H9 (cell line): ENCODE measurements at regions not wholly inside any gene's neighbourhood (a gene's known extent, or its start where the extent isn't known, plus 50 kb on each side); places are given as distances from the start of the nearest gene placed in this dataset.

Experiments
- DNase-seq: peaks from one replicate; pipeline ENCODE4 v3.0.0-alpha.2; 2017
- H2AFZ ChIP-seq: one replicate; pipeline ENCODE4 v1.6.1; 2013; ENCODE audit warnings: mild to moderate bottlenecking, low read length, control low read depth, moderate library complexity
- H2AK5ac ChIP-seq: 2 replicates; pipeline ENCODE4 v1.6.1; 2013; ENCODE audit warnings: low read length, control low read depth, mixed read lengths; ENCODE audit not compliant: insufficient read length
- H2BK120ac ChIP-seq: one replicate; pipeline ENCODE4 v1.6.1; 2013; ENCODE audit warnings: low read depth, mild to moderate bottlenecking, low read length, control low read depth, inconsistent platforms; ENCODE audit not compliant: poor library complexity, severe bottlenecking
- H2BK12ac ChIP-seq: 2 replicates; pipeline ENCODE4 v1.6.1; 2013; ENCODE audit warnings: low read length, control low read depth, mixed read lengths, low read depth; ENCODE audit not compliant: insufficient read length
- H2BK15ac ChIP-seq: 2 replicates; pipeline ENCODE4 v1.6.1; 2013; ENCODE audit warnings: low read depth, low read length, control low read depth
- H2BK20ac ChIP-seq: one replicate; pipeline ENCODE4 v1.6.1; 2013; ENCODE audit warnings: low read depth, mild to moderate bottlenecking, low read length, control low read depth, inconsistent platforms; ENCODE audit not compliant: poor library complexity, severe bottlenecking
- H2BK5ac ChIP-seq: 2 replicates; pipeline ENCODE4 v1.6.1; 2013; ENCODE audit warnings: low read length, control low read depth, mixed read lengths; ENCODE audit not compliant: insufficient read length
- H3K14ac ChIP-seq: 2 replicates; pipeline ENCODE4 v1.6.1; 2013; ENCODE audit warnings: low read length, control low read depth; ENCODE audit not compliant: insufficient read depth
- H3K18ac ChIP-seq: 2 replicates; pipeline ENCODE4 v1.6.1; 2013; ENCODE audit warnings: low read depth, mild to moderate bottlenecking, mixed read lengths, low read length, control low read depth; ENCODE audit not compliant: insufficient read length
- H3K23ac ChIP-seq: 2 replicates; pipeline ENCODE4 v1.6.1; 2013; ENCODE audit warnings: low read length, control low read depth, mixed read lengths, low read depth; ENCODE audit not compliant: insufficient read length
- H3K23me2 ChIP-seq: 2 replicates; pipeline ENCODE4 v1.6.1; 2013; ENCODE audit warnings: low read depth, mild to moderate bottlenecking, mixed read lengths, low read length, control low read depth; ENCODE audit not compliant: insufficient read length, poor library complexity, severe bottlenecking
- H3K27ac ChIP-seq: 2 replicates; pipeline ENCODE4 v1.5.1; 2013; ENCODE audit warnings: low read length, control low read depth, mixed read lengths, low read depth; ENCODE audit not compliant: insufficient read length
- H3K27me3 ChIP-seq: 2 replicates; pipeline ENCODE4 v1.6.1; 2013; ENCODE audit warnings: low read length, control low read depth, inconsistent platforms; ENCODE audit not compliant: insufficient read depth
- H3K4ac ChIP-seq: 2 replicates; pipeline ENCODE4 v1.6.1; 2013; ENCODE audit warnings: low read depth, mild to moderate bottlenecking, control low read depth, inconsistent platforms, low read length, moderate library complexity
- H3K4me1 ChIP-seq: 2 replicates; pipeline ENCODE4 v1.6.1; 2013; ENCODE audit warnings: low read length, control low read depth, inconsistent platforms; ENCODE audit not compliant: insufficient read depth
- H3K4me2 ChIP-seq: 2 replicates; pipeline ENCODE4 v1.6.1; 2013; ENCODE audit warnings: low read length, control low read depth, mixed read lengths; ENCODE audit not compliant: insufficient read length, insufficient read depth
- H3K56ac ChIP-seq: 2 replicates; pipeline ENCODE4 v1.6.1; 2013; ENCODE audit warnings: low read depth, mild to moderate bottlenecking, mixed read lengths, low read length, control low read depth; ENCODE audit not compliant: insufficient read length
- H3K79me1 ChIP-seq: 2 replicates; pipeline ENCODE4 v1.6.1; 2013; ENCODE audit warnings: low read depth, mild to moderate bottlenecking, moderate library complexity, low read length, control low read depth, inconsistent platforms; ENCODE audit not compliant: insufficient read depth, poor library complexity, severe bottlenecking
- H3K79me2 ChIP-seq: 2 replicates; pipeline ENCODE4 v1.6.1; 2013; ENCODE audit warnings: low read length, control low read depth, inconsistent platforms; ENCODE audit not compliant: insufficient read depth
- H3K9ac ChIP-seq: 2 replicates; pipeline ENCODE4 v1.6.1; 2013; ENCODE audit warnings: low read length, control low read depth, mixed read lengths; ENCODE audit not compliant: insufficient read length; ENCODE audit errors: extremely low read depth
- H3K9me3 ChIP-seq: one replicate; pipeline ENCODE4 v1.6.1; 2013; ENCODE audit warnings: low read depth, low read length, inconsistent platforms; ENCODE audit not compliant: control insufficient read depth
- H3T11ph ChIP-seq: one replicate; pipeline ENCODE4 v1.6.1; 2013; ENCODE audit warnings: mild to moderate bottlenecking, low read length, control low read depth, inconsistent platforms
- H4K20me1 ChIP-seq: one replicate; pipeline ENCODE4 v1.6.1; 2013; ENCODE audit not compliant: control insufficient read depth, insufficient read length, insufficient read depth
- H4K5ac ChIP-seq: 2 replicates; pipeline ENCODE4 v1.6.1; 2013; ENCODE audit warnings: low read depth, mild to moderate bottlenecking, mixed read lengths, low read length, control low read depth; ENCODE audit not compliant: insufficient read length
- H4K8ac ChIP-seq: replicated peaks from 2 replicates; pipeline ENCODE4 v1.6.1; 2013; ENCODE audit warnings: low read length, control low read depth, mixed read lengths, low read depth; ENCODE audit not compliant: insufficient read length
- H4K91ac ChIP-seq: 2 replicates; pipeline ENCODE4 v1.6.1; 2013; ENCODE audit warnings: low read depth, mild to moderate bottlenecking, moderate library complexity, mixed read lengths, low read length, control low read depth; ENCODE audit not compliant: insufficient read length
- H3K27ac Mint-ChIP-seq, 3 experiments: 2 replicates in 2 of 3; 3 replicates in 1 of 3; pipeline ENCODE4 v1.8.0; 2020 to 2021; ENCODE audit warnings: mixed read lengths in 3 of 3, mild to moderate bottlenecking in 1 of 3, moderate library complexity in 1 of 3
- H3K27me3 Mint-ChIP-seq: 2 replicates; pipeline ENCODE4 v1.8.0; 2021; ENCODE audit warnings: low read depth, mild to moderate bottlenecking, moderate library complexity, mixed read lengths
- H3K36me3 Mint-ChIP-seq, 3 experiments: 2 replicates in 2 of 3; 3 replicates in 1 of 3; pipeline ENCODE4 v1.8.0; 2020 to 2021; ENCODE audit warnings: low read depth in 3 of 3, mixed read lengths in 3 of 3; ENCODE audit not compliant: insufficient read depth in 1 of 3
- H3K4me1 Mint-ChIP-seq, 2 experiments: 2 replicates each; pipeline ENCODE4 v1.8.0; 2020; ENCODE audit warnings: mixed read lengths in 2 of 2
- H3K4me3 Mint-ChIP-seq, 2 experiments: 2 replicates in 1 of 2; 3 replicates in 1 of 2; pipeline ENCODE4 v1.8.0; 2020 to 2021; ENCODE audit warnings: mild to moderate bottlenecking in 2 of 2, mixed read lengths in 2 of 2, moderate library complexity in 1 of 2
- H3K9me3 Mint-ChIP-seq, 2 experiments: 2 replicates in 1 of 2; 3 replicates in 1 of 2; pipeline ENCODE4 v1.8.0; 2020; ENCODE audit warnings: mild to moderate bottlenecking in 2 of 2, mixed read lengths in 2 of 2, moderate library complexity in 1 of 2
- CTCF ChIP-seq: fragments of 200-600 bp; sonication (generic); conservative IDR thresholded peaks from 3 replicates; pipeline ENCODE4 v1.8.0; 2021; ENCODE audit warnings: antibody characterized with exemption, mild to moderate bottlenecking
- WGBS: extraction: QIAGEN DNeasy Blood & Tissue Kit; methylation state at CpG from one replicate; pipeline ENCODE4 v1.1.7; 2013; ENCODE audit warnings: missing lambda C conversion rate, low lambda C conversion rate, mixed read lengths; ENCODE audit not compliant: insufficient read length; ENCODE audit errors: extremely low coverage; 5-methylcytosine and 5-hydroxymethylcytosine counted together

GRCh38 chr6:148183776-148184175 is 158.9 kb upstream of the SASH1 start:
- Mint-ChIP-seq H3K4me1 (peaks cover 7 to 10% of the 10 kb centered on the region in 2 experiments; a peak in 3 of 4 replicates), H3K27me3 (no peaks in the 10 kb centered on the region), H3K4me3 (no peak overlapping the region), H3K27ac (no peak overlapping the region), H3K36me3 (peaks cover 0 to 13% (median 0%) of the 10 kb centered on the region in 3 experiments; a peak in 1 of 7 replicates), H3K9me3 (peaks cover 2 to 13% of the 10 kb centered on the region in 2 experiments; a peak in 2 of 5 replicates)
- Histone ChIP-seq H3K4me2 (no peak overlapping the region), H3T11ph (no peak overlapping the region), H3K79me2 (no peaks in the 10 kb centered on the region), H3K9me3 (no peaks in the 10 kb centered on the region), H4K8ac (no peak overlapping the region), H3K4me1 (no peaks in the 10 kb centered on the region), H4K5ac (no peak overlapping the region), H3K79me1 (no peaks in the 10 kb centered on the region), H3K27ac (no peak overlapping the region), H4K91ac (no peak overlapping the region), H3K18ac (no peak overlapping the region), H2BK120ac (no peak overlapping the region), H3K23ac (no peak overlapping the region), H4K20me1 (no peaks in the 10 kb centered on the region), H2BK15ac (no peak overlapping the region), H3K9ac (no peak overlapping the region), H2BK5ac (no peak overlapping the region), H3K14ac (no peak overlapping the region), H2BK20ac (no peak overlapping the region), H3K23me2 (no peaks in the 10 kb centered on the region), H3K27me3 (no peaks in the 10 kb centered on the region), H3K56ac (no peak overlapping the region), H2AFZ (no peak overlapping the region), H3K4ac (no peak overlapping the region), H2BK12ac (no peak overlapping the region), H2AK5ac (no peak overlapping the region)
- DNase-seq, result no peak
- WGBS, result no CpG with 5 or more reads among the region's 2 CpGs
- no peak for TF ChIP-seq CTCF
